NCI-H146 treated with DMSO at 0.1 percent for 48 hours (cell line): ENCODE measurements at regions not wholly inside any gene's neighbourhood (a gene's known extent, or its start where the extent isn't known, plus 50 kb on each side); places are given as distances from the start of the nearest gene placed in this dataset.
"Not testable (repeated sequence)": the region's sequence is repeated elsewhere in the genome, so short reads cannot be mapped to it uniquely, and the experiment has no call there.

Experiments used
- DNase-seq: peaks from one replicate; lab custom pipeline; 2025; ENCODE audit not compliant: unreplicated experiment; lab: John Stamatoyannopoulos, UW

- no peak for DNase-seq
Measured at GRCh38 chr9:38518826-38519225, 94.6 kb upstream of the IGFBPL1 start.

GRCh38 chr9:38516273-38516672 is 92.0 kb upstream of the IGFBPL1 start:
- not testable (repeated sequence) for DNase-seq

- not testable (repeated sequence) for DNase-seq
Measured at GRCh38 chr9:38515055-38515454, 90.8 kb upstream of the IGFBPL1 start.

- DNase-seq = not testable (repeated sequence)
Measured at GRCh38 chr9:38510340-38510739, 86.1 kb upstream of the IGFBPL1 start.

GRCh38 chr9:38507587-38507986 is 83.3 kb upstream of the IGFBPL1 start:
- no peak for DNase-seq

- not testable (repeated sequence) for DNase-seq
Measured at GRCh38 chr9:38500171-38500570, 75.9 kb upstream of the IGFBPL1 start.

GRCh38 chr9:38498551-38498950 is 74.3 kb upstream of the IGFBPL1 start:
- not testable (repeated sequence) for DNase-seq

DNA sequence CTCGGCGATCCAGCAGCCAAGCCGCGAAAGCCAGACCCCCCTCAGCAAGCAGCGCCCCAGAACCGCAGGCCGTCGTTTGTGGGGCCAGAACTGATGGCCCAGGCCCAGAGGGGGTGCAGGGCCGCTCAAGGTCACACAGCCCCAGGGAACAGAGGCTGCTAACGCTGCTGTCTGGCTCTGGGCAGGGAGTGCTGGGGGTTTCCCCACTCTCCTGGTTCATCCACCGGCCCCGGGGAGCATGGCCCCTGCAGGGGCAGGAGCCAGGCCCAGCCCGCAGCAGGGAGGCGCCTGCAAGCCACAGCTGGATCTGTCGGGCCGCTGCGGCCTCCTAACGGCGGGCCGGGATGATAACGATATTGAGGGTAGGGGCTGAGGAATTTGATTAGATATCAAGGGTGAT is 64.8 kb upstream of the IGFBPL1 start:
- DNase-seq = no peak

GRCh38 chr9:38488156-38488698 is 64.0 kb upstream of the IGFBPL1 start:
- DNase-seq = no peak

- DNase-seq = not testable (repeated sequence)
Measured at GRCh38 chr9:38487418-38488155, 63.3 kb upstream of the IGFBPL1 start.

DNA sequence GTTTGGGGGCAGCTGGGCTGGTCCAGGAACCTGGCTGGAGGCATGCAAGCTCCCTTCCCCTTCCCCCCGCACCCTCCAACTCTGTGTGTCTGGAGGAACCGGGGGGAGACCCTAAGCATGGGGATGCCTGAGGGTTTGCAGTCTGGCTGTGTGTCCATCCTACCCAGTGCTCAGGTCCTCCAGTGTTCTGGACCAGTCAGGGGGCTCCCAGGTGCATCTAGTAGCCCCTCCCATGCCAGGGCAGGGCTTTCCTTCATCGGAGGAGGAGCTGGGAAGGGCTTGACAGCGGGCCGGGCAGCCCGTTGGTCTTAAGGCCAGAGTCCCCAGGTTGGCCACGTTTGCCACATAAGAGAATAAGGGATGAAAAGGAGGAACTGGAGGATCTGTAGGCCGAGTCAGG is 62.6 kb upstream of the IGFBPL1 start:
- DNase-seq = no peak

GRCh38 chr9:38486056-38486615 is 61.9 kb upstream of the IGFBPL1 start:
- DNase-seq = no peak

DNA sequence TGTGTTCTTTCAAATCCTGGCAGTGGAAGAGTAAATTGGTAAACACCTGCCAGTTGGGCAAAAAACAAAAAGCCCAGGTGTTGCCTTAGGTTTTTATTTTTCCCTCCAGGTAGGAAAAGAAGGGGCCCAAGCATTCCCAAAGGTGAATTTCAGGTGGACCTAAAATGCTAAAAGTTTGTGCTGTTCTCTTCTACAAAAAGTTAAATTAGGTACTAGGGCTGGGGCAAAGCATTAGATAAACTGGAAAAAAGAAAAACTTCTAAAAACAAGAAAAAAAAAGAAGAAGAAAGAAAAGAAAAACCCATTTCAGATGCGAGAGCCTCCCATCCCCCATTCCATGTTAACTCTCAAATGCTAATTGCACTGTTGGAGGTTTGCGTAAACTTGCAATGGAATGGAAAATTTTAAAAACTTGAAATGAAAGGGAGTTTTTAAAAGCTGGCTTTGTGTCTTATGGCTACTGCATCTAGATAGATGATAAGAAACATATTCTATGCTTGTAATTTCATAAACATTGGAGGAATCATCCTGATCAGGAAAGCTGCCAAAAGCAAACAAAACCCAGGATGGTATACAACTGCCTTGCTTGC is 59.9 kb upstream of the IGFBPL1 start:
- DNase-seq = not testable (repeated sequence)

- DNase-seq = no peak
Measured at GRCh38 chr9:38482918-38483592, 58.8 kb upstream of the IGFBPL1 start.

DNA sequence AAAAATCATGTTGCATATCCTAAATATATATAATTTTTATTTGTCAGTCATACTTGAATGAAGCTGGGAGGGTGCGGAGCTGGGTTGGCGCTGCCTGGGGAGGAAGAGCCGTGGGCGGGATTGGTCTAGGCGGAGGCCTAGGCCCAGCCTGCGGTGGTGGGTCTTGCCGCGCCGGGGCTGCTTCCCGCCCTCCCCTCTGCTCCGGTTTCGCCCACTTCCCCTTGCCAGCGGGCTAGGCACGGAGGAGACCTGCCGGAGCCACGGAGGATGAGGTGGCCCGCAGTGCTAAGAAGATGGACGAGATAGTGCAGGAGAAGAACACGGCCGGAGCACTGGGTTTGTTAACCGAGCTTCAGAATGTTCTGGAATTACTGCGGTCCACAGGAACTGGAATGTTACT is 54.0 kb upstream of the IGFBPL1 start:
- no peak for DNase-seq

DNA sequence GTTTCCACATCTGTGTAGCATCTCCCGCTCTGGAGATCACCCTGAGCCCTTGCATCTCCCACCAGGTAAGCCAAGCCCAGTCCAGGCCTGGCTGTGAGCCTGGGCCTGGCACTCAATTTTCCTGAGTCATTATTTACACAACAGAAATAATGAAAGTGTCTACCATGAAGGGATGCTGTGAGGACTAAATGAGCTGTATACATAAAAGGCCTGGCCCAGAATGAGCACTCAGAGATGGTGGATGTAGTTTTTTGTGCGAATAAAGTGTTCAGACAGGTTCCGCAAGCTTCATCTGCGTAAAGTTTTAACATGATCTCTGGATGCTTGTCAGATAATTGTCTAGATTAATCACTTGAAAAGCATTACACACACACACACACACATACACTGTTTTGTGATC is 50.2 kb upstream of the IGFBPL1 start:
- peak; percentile 35 for DNase-seq
